Keratinocyte (primary cell): ENCODE measurements at regions not wholly inside any gene's neighbourhood (a gene's known extent, or its start where the extent isn't known, plus 50 kb on each side); places are given as distances from the start of the nearest gene placed in this dataset.

ENCODE experiments used
- CTCF ChIP-seq, 3 experiments: IDR thresholded peaks in 1 of 3; conservative IDR thresholded peaks in 1 of 3; optimal IDR thresholded peaks in 1 of 3; 2 replicates in 2 of 3; 3 replicates in 1 of 3; pipeline versions ENCODE3 to v1.5.1; 2011; ENCODE audit warnings: low read length in 3 of 3, mild to moderate bottlenecking in 3 of 3, moderate library complexity in 2 of 3, control low read depth in 1 of 3, inconsistent platforms in 1 of 3; ENCODE audit not compliant: insufficient read depth in 2 of 3; ENCODE audit errors: extremely low read depth in 1 of 3
- EZH2 ChIP-seq: IDR thresholded peaks from one replicate; pipeline ENCODE4 v1.6.1; 2012; ENCODE audit warnings: inconsistent platforms, mild to moderate bottlenecking, low read length, moderate library complexity

GRCh38 chr16:16992975-16993765 lies 477.6 kb downstream of the XYLT1 start:
- TF ChIP-seq EZH2 (no peak), CTCF (optimal IDR thresholded peaks at IDR 0.05 in 1 of 3, IDR thresholded peaks at IDR 0.05 in 1 of 3, conservative IDR thresholded peaks at IDR 0.05 in 1 of 3; ENCODE audit: extremely low read depth in 1 of 3, insufficient read depth in 2 of 3, low read length in 3 of 3) (no peak)
